ENCODE measurements at regions not wholly inside any gene's neighbourhood (a gene's known extent, or its start where the extent isn't known, plus 50 kb on each side); places are given as distances from the start of the nearest gene placed in this dataset.
A peak's percentile ranks its signal among the peaks of the same experiment; 100 is the strongest.

DNA sequence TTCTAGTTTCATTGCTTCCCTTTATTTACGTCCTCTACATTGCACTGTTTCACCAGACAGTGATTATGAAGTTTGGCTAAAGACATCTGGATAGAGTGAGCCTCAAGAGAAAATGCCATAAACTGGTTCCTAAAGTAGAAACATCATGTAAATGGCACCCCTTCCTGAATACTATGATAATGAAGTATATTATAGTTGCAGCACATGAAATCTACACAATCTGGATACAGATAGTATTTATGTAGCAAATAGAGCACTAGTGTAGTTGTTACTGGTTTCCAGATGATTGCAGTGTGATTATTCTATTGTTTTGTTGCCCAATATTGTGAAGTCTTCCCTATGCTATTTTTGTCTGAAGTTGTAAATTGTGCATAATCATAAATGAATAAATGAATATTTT is 2786.9 kb upstream of the PCDH20 start:
- DNase-seq: no peak
- Histone ChIP-seq H3K4me1 (ENCODE audit: control insufficient read depth in 3 of 3, insufficient read depth in 2 of 3, low read depth in 1 of 3, low read length in 2 of 3) (no peaks in the 10 kb centered on the region), H3K4me3 (ENCODE audit: low read depth in 1 of 3, low read length in 3 of 3) (no peak overlapping the region), H3K27me3 (ENCODE audit: control insufficient read depth in 3 of 3, insufficient read depth in 3 of 3, low read length in 3 of 3) (no peaks in the 10 kb centered on the region), H3K36me3 (ENCODE audit: control insufficient read depth in 3 of 3, insufficient read depth in 2 of 3, low read depth in 1 of 3, low read length in 3 of 3) (no peaks in the 10 kb centered on the region), H3K9me3 (ENCODE audit: control insufficient read depth in 2 of 2, insufficient read depth in 1 of 2, low read depth in 1 of 2, low read length in 1 of 2) (peaks cover 0 to 4% of the 10 kb centered on the region in 2 donors), H3K27ac (ENCODE audit: low read depth in 1 of 3, low read length in 2 of 3) (no peak overlapping the region)
- no peak for FAIRE-seq
- 62 to 69% (median 65%) methylated on average over 1 of the region's 1 CpG for WGBS, 3 donors

- no peak overlapping the region for H3K27ac ChIP-seq (ENCODE audit: low read depth in 1 of 3, low read length in 2 of 3)
- no peaks in the 10 kb centered on the region for H3K36me3 ChIP-seq (ENCODE audit: control insufficient read depth in 3 of 3, insufficient read depth in 2 of 3, low read depth in 1 of 3, low read length in 3 of 3)
- no peak overlapping the region for H3K4me3 ChIP-seq (ENCODE audit: low read depth in 1 of 3, low read length in 3 of 3)
- no peaks in the 10 kb centered on the region for H3K27me3 ChIP-seq (ENCODE audit: control insufficient read depth in 3 of 3, insufficient read depth in 3 of 3, low read length in 3 of 3)
- DNase-seq (no peak), FAIRE-seq (no peak)
- no peaks in the 10 kb centered on the region for H3K9me3 ChIP-seq (ENCODE audit: control insufficient read depth in 2 of 2, insufficient read depth in 1 of 2, low read depth in 1 of 2, low read length in 1 of 2)
- no peaks in the 10 kb centered on the region for H3K4me1 ChIP-seq (ENCODE audit: control insufficient read depth in 3 of 3, insufficient read depth in 2 of 3, low read depth in 1 of 3, low read length in 2 of 3)
These were observed 2781.6 kb upstream of the PCDH20 start for GRCh38 chr13:64197232-64197631.

- 68 to 78% (median 69%) methylated on average over 2 of the region's 2 CpGs for WGBS, 3 donors
- H3K4me3 ChIP-seq (ENCODE audit: low read depth in 1 of 3, low read length in 3 of 3): no peak overlapping the region
- DNase-seq (no peak), FAIRE-seq (no peak)
- H3K36me3 ChIP-seq (ENCODE audit: control insufficient read depth in 3 of 3, insufficient read depth in 2 of 3, low read depth in 1 of 3, low read length in 3 of 3): no peaks in the 10 kb centered on the region
- no peak overlapping the region for H3K27ac ChIP-seq (ENCODE audit: low read depth in 1 of 3, low read length in 2 of 3)
- no peaks in the 10 kb centered on the region for H3K27me3 ChIP-seq (ENCODE audit: control insufficient read depth in 3 of 3, insufficient read depth in 3 of 3, low read length in 3 of 3)
- no peaks in the 10 kb centered on the region for H3K9me3 ChIP-seq (ENCODE audit: control insufficient read depth in 2 of 2, insufficient read depth in 1 of 2, low read depth in 1 of 2, low read length in 1 of 2)
- no peaks in the 10 kb centered on the region for H3K4me1 ChIP-seq (ENCODE audit: control insufficient read depth in 3 of 3, insufficient read depth in 2 of 3, low read depth in 1 of 3, low read length in 2 of 3)
These were observed 2771.0 kb upstream of the PCDH20 start for GRCh38 chr13:64186503-64187250.

- Histone ChIP-seq H3K4me1 (ENCODE audit: control insufficient read depth in 3 of 3, insufficient read depth in 2 of 3, low read depth in 1 of 3, low read length in 2 of 3) (no peaks in the 10 kb centered on the region), H3K4me3 (ENCODE audit: low read depth in 1 of 3, low read length in 3 of 3) (no peak overlapping the region), H3K9me3 (ENCODE audit: control insufficient read depth in 2 of 2, insufficient read depth in 1 of 2, low read depth in 1 of 2, low read length in 1 of 2) (no peaks in the 10 kb centered on the region), H3K27me3 (ENCODE audit: control insufficient read depth in 3 of 3, insufficient read depth in 3 of 3, low read length in 3 of 3) (no peaks in the 10 kb centered on the region), H3K36me3 (ENCODE audit: control insufficient read depth in 3 of 3, insufficient read depth in 2 of 3, low read depth in 1 of 3, low read length in 3 of 3) (no peaks in the 10 kb centered on the region), H3K27ac (ENCODE audit: low read depth in 1 of 3, low read length in 2 of 3) (no peak overlapping the region)
- DNase-seq: no peak
- 63 to 77% (median 72%) methylated on average over 1 of the region's 1 CpG for WGBS, 3 donors
- no peak for FAIRE-seq
These were observed 2770.4 kb upstream of the PCDH20 start for GRCh38 chr13:64186071-64186470.

DNA sequence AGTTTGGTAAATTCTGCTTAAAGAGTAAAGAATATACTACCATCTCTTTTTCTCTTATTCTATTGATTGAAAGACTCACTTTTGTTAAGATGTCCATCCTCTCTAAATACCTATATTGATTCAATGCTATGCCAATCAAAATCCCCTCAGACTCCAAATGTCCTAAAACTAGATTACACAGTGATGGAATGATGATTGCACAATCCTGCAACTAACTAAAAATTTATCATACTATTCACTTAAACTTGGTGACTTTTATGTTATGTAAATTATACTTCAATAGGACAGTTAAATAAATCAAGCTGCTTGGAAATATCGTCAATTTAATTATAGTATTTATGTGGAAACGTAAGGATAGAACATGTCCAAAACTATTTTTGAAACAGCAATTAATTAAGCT is 2765.1 kb upstream of the PCDH20 start:
- Histone ChIP-seq H3K27ac (ENCODE audit: low read depth in 1 of 3, low read length in 2 of 3) (no peak overlapping the region), H3K27me3 (ENCODE audit: control insufficient read depth in 3 of 3, insufficient read depth in 3 of 3, low read length in 3 of 3) (no peaks in the 10 kb centered on the region), H3K36me3 (ENCODE audit: control insufficient read depth in 3 of 3, insufficient read depth in 2 of 3, low read depth in 1 of 3, low read length in 3 of 3) (no peaks in the 10 kb centered on the region), H3K4me1 (ENCODE audit: control insufficient read depth in 3 of 3, insufficient read depth in 2 of 3, low read depth in 1 of 3, low read length in 2 of 3) (no peaks in the 10 kb centered on the region), H3K9me3 (ENCODE audit: control insufficient read depth in 2 of 2, insufficient read depth in 1 of 2, low read depth in 1 of 2, low read length in 1 of 2) (no peaks in the 10 kb centered on the region), H3K4me3 (ENCODE audit: low read depth in 1 of 3, low read length in 3 of 3) (no peak overlapping the region)
- no peak for DNase-seq
- 83 to 93% (median 86%) methylated on average over 2 of the region's 2 CpGs for WGBS, 3 donors
- FAIRE-seq: peak; percentile 23

- Histone ChIP-seq H3K36me3 (ENCODE audit: control insufficient read depth in 3 of 3, insufficient read depth in 2 of 3, low read depth in 1 of 3, low read length in 3 of 3) (no peaks in the 10 kb centered on the region), H3K27me3 (ENCODE audit: control insufficient read depth in 3 of 3, insufficient read depth in 3 of 3, low read length in 3 of 3) (no peaks in the 10 kb centered on the region), H3K27ac (ENCODE audit: low read depth in 1 of 3, low read length in 2 of 3) (no peak overlapping the region), H3K4me3 (ENCODE audit: low read depth in 1 of 3, low read length in 3 of 3) (no peak overlapping the region), H3K4me1 (ENCODE audit: control insufficient read depth in 3 of 3, insufficient read depth in 2 of 3, low read depth in 1 of 3, low read length in 2 of 3) (no peaks in the 10 kb centered on the region), H3K9me3 (ENCODE audit: control insufficient read depth in 2 of 2, insufficient read depth in 1 of 2, low read depth in 1 of 2, low read length in 1 of 2) (no peaks in the 10 kb centered on the region)
- WGBS, 3 donors: 67 to 68% (median 68%) methylated on average over 1 of the region's 1 CpG
- FAIRE-seq: no peak
- no peak for DNase-seq
These were observed 2750.2 kb upstream of the PCDH20 start for GRCh38 chr13:64165826-64166225.

DNA sequence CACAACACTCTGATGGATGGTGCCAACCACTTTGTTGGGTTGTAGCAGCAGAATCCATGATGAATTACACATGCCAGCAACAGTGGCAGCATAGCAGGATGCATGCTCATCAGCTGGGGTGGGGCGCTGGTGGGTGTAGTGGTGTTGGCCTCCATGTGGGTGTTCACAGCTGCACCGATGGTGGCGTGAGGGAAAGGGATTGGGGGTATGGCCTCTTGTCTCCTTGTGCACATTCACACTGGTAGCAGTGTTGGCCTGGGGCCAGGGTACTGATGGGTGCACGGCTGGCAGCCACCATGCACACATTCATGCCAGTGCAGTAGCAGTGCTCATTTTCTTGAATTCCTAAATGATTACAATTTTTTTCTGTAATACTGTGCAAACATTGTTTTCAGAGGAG is 2748.8 kb upstream of the PCDH20 start:
- WGBS, 3 donors: 84 to 88% (median 86%) methylated on average over 4 of the region's 4 CpGs
- DNase-seq: no peak
- Histone ChIP-seq H3K27me3 (ENCODE audit: control insufficient read depth in 3 of 3, insufficient read depth in 3 of 3, low read length in 3 of 3) (no peaks in the 10 kb centered on the region), H3K4me3 (ENCODE audit: low read depth in 1 of 3, low read length in 3 of 3) (no peak overlapping the region), H3K4me1 (ENCODE audit: control insufficient read depth in 3 of 3, insufficient read depth in 2 of 3, low read depth in 1 of 3, low read length in 2 of 3) (no peaks in the 10 kb centered on the region), H3K36me3 (ENCODE audit: control insufficient read depth in 3 of 3, insufficient read depth in 2 of 3, low read depth in 1 of 3, low read length in 3 of 3) (no peaks in the 10 kb centered on the region), H3K27ac (ENCODE audit: low read depth in 1 of 3, low read length in 2 of 3) (no peak overlapping the region), H3K9me3 (ENCODE audit: control insufficient read depth in 2 of 2, insufficient read depth in 1 of 2, low read depth in 1 of 2, low read length in 1 of 2) (no peaks in the 10 kb centered on the region)
- no peak for FAIRE-seq

- DNase-seq (no peak), FAIRE-seq (no peak)
- no peaks in the 10 kb centered on the region for H3K36me3 ChIP-seq (ENCODE audit: control insufficient read depth in 3 of 3, insufficient read depth in 2 of 3, low read depth in 1 of 3, low read length in 3 of 3)
- no peak overlapping the region for H3K4me3 ChIP-seq (ENCODE audit: low read depth in 1 of 3, low read length in 3 of 3)
- no peaks in the 10 kb centered on the region for H3K27me3 ChIP-seq (ENCODE audit: control insufficient read depth in 3 of 3, insufficient read depth in 3 of 3, low read length in 3 of 3)
- H3K4me1 ChIP-seq (ENCODE audit: control insufficient read depth in 3 of 3, insufficient read depth in 2 of 3, low read depth in 1 of 3, low read length in 2 of 3): no peaks in the 10 kb centered on the region
- no peaks in the 10 kb centered on the region for H3K9me3 ChIP-seq (ENCODE audit: control insufficient read depth in 2 of 2, insufficient read depth in 1 of 2, low read depth in 1 of 2, low read length in 1 of 2)
- H3K27ac ChIP-seq (ENCODE audit: low read depth in 1 of 3, low read length in 2 of 3): no peak overlapping the region
These were observed 2744.8 kb upstream of the PCDH20 start for GRCh38 chr13:64160479-64160878.

GRCh38 chr13:64158908-64159307 is 2743.3 kb upstream of the PCDH20 start:
- 71 to 80% (median 80%) methylated on average over 3 of the region's 3 CpGs for WGBS, 3 donors
- DNase-seq: no peak
- FAIRE-seq: no peak

More at GRCh38 chr13:64158908-64159307, 2743.3 kb upstream of the PCDH20 start:
- Histone ChIP-seq H3K4me3 (ENCODE audit: low read depth in 1 of 3, low read length in 3 of 3) (no peak overlapping the region), H3K27ac (ENCODE audit: low read depth in 1 of 3, low read length in 2 of 3) (no peak overlapping the region), H3K27me3 (ENCODE audit: control insufficient read depth in 3 of 3, insufficient read depth in 3 of 3, low read length in 3 of 3) (no peaks in the 10 kb centered on the region), H3K36me3 (ENCODE audit: control insufficient read depth in 3 of 3, insufficient read depth in 2 of 3, low read depth in 1 of 3, low read length in 3 of 3) (no peaks in the 10 kb centered on the region), H3K4me1 (ENCODE audit: control insufficient read depth in 3 of 3, insufficient read depth in 2 of 3, low read depth in 1 of 3, low read length in 2 of 3) (no peaks in the 10 kb centered on the region), H3K9me3 (ENCODE audit: control insufficient read depth in 2 of 2, insufficient read depth in 1 of 2, low read depth in 1 of 2, low read length in 1 of 2) (no peaks in the 10 kb centered on the region)
